DMS53 treated with DMSO at 0.1 percent for 48 hours (cell line): ENCODE measurements at regions not wholly inside any gene's neighbourhood (a gene's known extent, or its start where the extent isn't known, plus 50 kb on each side); places are given as distances from the start of the nearest gene placed in this dataset.
"Not testable (repeated sequence)": the region's sequence is repeated elsewhere in the genome, so short reads cannot be mapped to it uniquely, and the experiment has no call there.

Experiments used
- DNase-seq: peaks from one replicate; lab custom pipeline; 2025; ENCODE audit not compliant: unreplicated experiment; lab: John Stamatoyannopoulos, UW

GRCh38 chr19:28544451-28545261 lies 668.3 kb downstream of the UQCRFS1 start:
- no peak for DNase-seq

GRCh38 chr19:28543244-28543776 lies 669.6 kb downstream of the UQCRFS1 start:
- no peak for DNase-seq

- no peak for DNase-seq
These were observed 670.3 kb downstream of the UQCRFS1 start for GRCh38 chr19:28542394-28543243.

GRCh38 chr19:28541602-28542393 lies 671.2 kb downstream of the UQCRFS1 start:
- DNase-seq: no peak

- no peak for DNase-seq
These were observed 671.9 kb downstream of the UQCRFS1 start for GRCh38 chr19:28541029-28541428.

- DNase-seq: not testable (repeated sequence)
These were observed 672.6 kb downstream of the UQCRFS1 start for GRCh38 chr19:28540385-28540784.

- DNase-seq: no peak
These were observed 673.2 kb downstream of the UQCRFS1 start for GRCh38 chr19:28539759-28540158.

GRCh38 chr19:28538579-28538978 lies 674.4 kb downstream of the UQCRFS1 start:
- not testable (repeated sequence) for DNase-seq

- no peak for DNase-seq
These were observed 675.1 kb downstream of the UQCRFS1 start for GRCh38 chr19:28537896-28538295.

- DNase-seq: no peak
These were observed 675.9 kb downstream of the UQCRFS1 start for GRCh38 chr19:28537079-28537478.

GRCh38 chr19:28535352-28535775 lies 677.6 kb downstream of the UQCRFS1 start:
- DNase-seq: no peak

- DNase-seq: no peak
These were observed 678.1 kb downstream of the UQCRFS1 start for GRCh38 chr19:28534766-28535351.

- DNase-seq: no peak
These were observed 680.1 kb downstream of the UQCRFS1 start for GRCh38 chr19:28532765-28533341.

- DNase-seq: no peak
These were observed 681.0 kb downstream of the UQCRFS1 start for GRCh38 chr19:28531979-28532378.

GRCh38 chr19:28530406-28531035 lies 682.4 kb downstream of the UQCRFS1 start:
- DNase-seq: no peak

GRCh38 chr19:28526038-28526437 lies 686.9 kb downstream of the UQCRFS1 start:
- DNase-seq: no peak

GRCh38 chr19:28523619-28524018 lies 689.3 kb downstream of the UQCRFS1 start:
- DNase-seq: no peak

- DNase-seq: no peak
These were observed 690.4 kb downstream of the UQCRFS1 start for GRCh38 chr19:28522545-28522922.

- no peak for DNase-seq
These were observed 691.1 kb downstream of the UQCRFS1 start for GRCh38 chr19:28521614-28522544.
